ENCODE measurements at regions not wholly inside any gene's neighbourhood (a gene's known extent, or its start where the extent isn't known, plus 50 kb on each side); places are given as distances from the start of the nearest gene placed in this dataset.
A peak's percentile ranks its signal among the peaks of the same experiment; 100 is the strongest.

GRCh38 chrX:63919081-63919480, 134.1 kb upstream of the ARHGEF9 start:
- DNase-seq (ENCODE audit: low read depth, low spot score) (peak; percentile 7), FAIRE-seq (no peak)
- H3K36me3 ChIP-seq (ENCODE audit: control insufficient read depth in 2 of 2, extremely low read depth in 1 of 2, insufficient read depth in 2 of 2, low read length in 2 of 2): no peaks in the 10 kb centered on the region

GRCh38 chrX:63918611-63919010, 133.6 kb upstream of the ARHGEF9 start:
- Histone ChIP-seq H3K79me2 (ENCODE audit: control insufficient read depth, insufficient read depth, low read length) (no peaks in the 10 kb centered on the region), H3K4me1 (ENCODE audit: control insufficient read depth, extremely low read depth, insufficient read depth, low read length) (peaks cover 4% of the 10 kb centered on the region), H3K27me3 (ENCODE audit: control insufficient read depth, extremely low read depth, insufficient read depth, low read length) (no peaks in the 10 kb centered on the region), H3K9me3 (ENCODE audit: control insufficient read depth, low read depth, low read length) (peaks cover 3% of the 10 kb centered on the region), H3K9me1 (ENCODE audit: control insufficient read depth, extremely low read depth, insufficient read depth, low read length) (no peaks in the 10 kb centered on the region), H3K4me2 (ENCODE audit: control insufficient read depth, extremely low read depth, insufficient read depth, low read depth, low read length) (no peak overlapping the region), H3K9ac (ENCODE audit: control insufficient read depth, extremely low read depth, insufficient read depth, low read length) (no peak overlapping the region), H2AFZ (ENCODE audit: control insufficient read depth, low read length) (no peak overlapping the region), H3K27ac (ENCODE audit: control insufficient read depth, insufficient read depth, low read length) (no peak overlapping the region), H3K36me3 (ENCODE audit: control insufficient read depth in 2 of 2, extremely low read depth in 1 of 2, insufficient read depth in 2 of 2, low read length in 2 of 2) (no peaks in the 10 kb centered on the region), H4K20me1 (ENCODE audit: control insufficient read depth, extremely low read depth, insufficient read depth, low read length) (no peaks in the 10 kb centered on the region), H3K4me3 (ENCODE audit: control insufficient read depth in 2 of 3, extremely low read depth in 1 of 3, insufficient read depth in 2 of 3, low read depth in 1 of 3, low read length in 3 of 3) (no peak overlapping the region)
- dilution Hi-C loops (cut with MboI; ENCODE audit: extremely low pct_ligation_motif_present, low sequenced_read_pairs): no loop called here
- TF ChIP-seq, protein P1, sequence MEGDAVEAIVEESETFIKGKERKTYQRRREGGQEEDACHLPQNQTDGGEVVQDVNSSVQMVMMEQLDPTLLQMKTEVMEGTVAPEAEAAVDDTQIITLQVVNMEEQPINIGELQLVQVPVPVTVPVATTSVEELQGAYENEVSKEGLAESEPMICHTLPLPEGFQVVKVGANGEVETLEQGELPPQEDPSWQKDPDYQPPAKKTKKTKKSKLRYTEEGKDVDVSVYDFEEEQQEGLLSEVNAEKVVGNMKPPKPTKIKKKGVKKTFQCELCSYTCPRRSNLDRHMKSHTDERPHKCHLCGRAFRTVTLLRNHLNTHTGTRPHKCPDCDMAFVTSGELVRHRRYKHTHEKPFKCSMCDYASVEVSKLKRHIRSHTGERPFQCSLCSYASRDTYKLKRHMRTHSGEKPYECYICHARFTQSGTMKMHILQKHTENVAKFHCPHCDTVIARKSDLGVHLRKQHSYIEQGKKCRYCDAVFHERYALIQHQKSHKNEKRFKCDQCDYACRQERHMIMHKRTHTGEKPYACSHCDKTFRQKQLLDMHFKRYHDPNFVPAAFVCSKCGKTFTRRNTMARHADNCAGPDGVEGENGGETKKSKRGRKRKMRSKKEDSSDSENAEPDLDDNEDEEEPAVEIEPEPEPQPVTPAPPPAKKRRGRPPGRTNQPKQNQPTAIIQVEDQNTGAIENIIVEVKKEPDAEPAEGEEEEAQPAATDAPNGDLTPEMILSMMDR (optimal IDR thresholded peaks at IDR 0.05 in 1 of 3, IDR thresholded peaks at IDR 0.05 in 1 of 3, conservative IDR thresholded peaks at IDR 0.05 in 1 of 3; ENCODE audit: extremely low read depth in 1 of 3, insufficient read depth in 2 of 3, low read length in 3 of 3): peak in 2 of 3 experiments; percentile 32
- TF ChIP-seq EZH2 (IDR thresholded peaks at IDR 0.05; ENCODE audit: low read length): no peak
- FAIRE-seq (no peak), DNase-seq (ENCODE audit: low read depth, low spot score) (no peak)

More at GRCh38 chrX:63919081-63919480, 134.1 kb upstream of the ARHGEF9 start:
- no peaks in the 10 kb centered on the region for H3K9me3 ChIP-seq (ENCODE audit: control insufficient read depth, low read depth, low read length)
- TF ChIP-seq, protein P1 (optimal IDR thresholded peaks at IDR 0.05 in 1 of 3, IDR thresholded peaks at IDR 0.05 in 1 of 3, conservative IDR thresholded peaks at IDR 0.05 in 1 of 3; ENCODE audit: extremely low read depth in 1 of 3, insufficient read depth in 2 of 3, low read length in 3 of 3): no peak
- no peak for TF ChIP-seq EZH2 (IDR thresholded peaks at IDR 0.05; ENCODE audit: low read length)
- H2AFZ ChIP-seq (ENCODE audit: control insufficient read depth, low read length): no peak overlapping the region
- no peaks in the 10 kb centered on the region for H4K20me1 ChIP-seq (ENCODE audit: control insufficient read depth, extremely low read depth, insufficient read depth, low read length)
- H3K79me2 ChIP-seq (ENCODE audit: control insufficient read depth, insufficient read depth, low read length): no peaks in the 10 kb centered on the region
- peaks cover 4% of the 10 kb centered on the region for H3K4me1 ChIP-seq (ENCODE audit: control insufficient read depth, extremely low read depth, insufficient read depth, low read length)
- dilution Hi-C loops (cut with MboI; ENCODE audit: extremely low pct_ligation_motif_present, low sequenced_read_pairs): no loop called here
- H3K27ac ChIP-seq (ENCODE audit: control insufficient read depth, insufficient read depth, low read length): no peak overlapping the region
- no peak overlapping the region for H3K4me3 ChIP-seq (ENCODE audit: control insufficient read depth in 2 of 3, extremely low read depth in 1 of 3, insufficient read depth in 2 of 3, low read depth in 1 of 3, low read length in 3 of 3)
- H3K9me1 ChIP-seq (ENCODE audit: control insufficient read depth, extremely low read depth, insufficient read depth, low read length): no peaks in the 10 kb centered on the region
- no peak overlapping the region for H3K9ac ChIP-seq (ENCODE audit: control insufficient read depth, extremely low read depth, insufficient read depth, low read length)
- H3K27me3 ChIP-seq (ENCODE audit: control insufficient read depth, extremely low read depth, insufficient read depth, low read length): no peaks in the 10 kb centered on the region
- no peak overlapping the region for H3K4me2 ChIP-seq (ENCODE audit: control insufficient read depth, extremely low read depth, insufficient read depth, low read depth, low read length)

All from keratinocyte (primary cell).